Gastrocnemius medialis (tissue), 4 donors: ENCODE measurements at regions not wholly inside any gene's neighbourhood (a gene's known extent, or its start where the extent isn't known, plus 50 kb on each side); places are given as distances from the start of the nearest gene placed in this dataset.

Source experiments
- ATAC-seq, 2 donors: fragments of 150-250 bp; one replicate each; pipeline ENCODE4 v1.9.1; 2016
- DNase-seq, 2 donors: peaks; one replicate each; pipeline ENCODE4 v3.0.0-alpha.2; 2019
- H3K27ac ChIP-seq, 4 donors: fragments of 200-600 bp; sonication (generic); 1 replicate in 1 of 4; 2 replicates in 3 of 4; pipeline ENCODE4 v1.5.1; 2016 to 2018; ENCODE audit warnings: mild to moderate bottlenecking in 2 of 4, moderate library complexity in 1 of 4
- H3K27me3 ChIP-seq, 3 donors: fragments of 200-600 bp; sonication (generic) in 2 of 3; 1 replicate in 1 of 3; 2 replicates in 2 of 3; pipeline versions ENCODE4 v1.5.1 to v1.6.0; 2016 to 2019; ENCODE audit warnings: mild to moderate bottlenecking in 1 of 3, moderate library complexity in 1 of 3
- H3K36me3 ChIP-seq, 2 donors: fragments of 200-600 bp; sonication (generic) in 1 of 2; one replicate each; pipeline ENCODE4 v1.5.1; 2017 to 2018
- H3K4me1 ChIP-seq, 2 donors: fragments of 200-600 bp; sonication (generic) in 1 of 2; one replicate each; pipeline ENCODE4 v1.5.1; 2016 to 2017; ENCODE audit warnings: mild to moderate bottlenecking in 2 of 2
- H3K4me3 ChIP-seq, 4 donors: fragments of 200-600 bp; sonication (generic) in 3 of 4; 1 replicate in 1 of 4; 2 replicates in 3 of 4; pipeline ENCODE4 v1.5.1; 2016 to 2019; ENCODE audit warnings: mild to moderate bottlenecking in 2 of 4
- H3K9me3 ChIP-seq, 3 donors: fragments of 200-600 bp; sonication (generic) in 2 of 3; 1 replicate in 1 of 3; 2 replicates in 2 of 3; pipeline ENCODE4 v1.5.1; 2016 to 2019
- POLR2A ChIP-seq, 2 donors: fragments of 450-650 bp; IDR thresholded peaks; one replicate each; pipeline ENCODE4 v1.6.1; 2017; ENCODE audit warnings: antibody characterized with exemption in 2 of 2, mild to moderate bottlenecking in 2 of 2, moderate library complexity in 2 of 2
- in situ Hi-C, 4 donors: fragments of 200-750 bp; cut with MboI; loops; one replicate each; pipeline versions ENCODE4 v1.15.0 to v1.8.0; 2017; ENCODE audit warnings: low sequenced_read_pairs in 4 of 4
- intact Hi-C: fragments of 100-400 bp; cut with DNase I; formaldehyde crosslinking; loops from one replicate; pipeline ENCODE4 v1.15.1; 2023; ENCODE audit warnings: low total_unique reads
- TF ChIP-seq, protein P1 (sequence below), 5 experiments: fragments of 450-650 bp in 3 of 5; fragments of 200-600 bp in 2 of 5; sonication (generic) in 2 of 5; IDR thresholded peaks in 4 of 5; conservative IDR thresholded peaks in 1 of 5; 1 replicate in 4 of 5; 2 replicates in 1 of 5; pipeline ENCODE4 v1.5.1; 2016 to 2019; ENCODE audit warnings: antibody characterized with exemption in 5 of 5, mild to moderate bottlenecking in 3 of 5, moderate library complexity in 3 of 5

DNA sequence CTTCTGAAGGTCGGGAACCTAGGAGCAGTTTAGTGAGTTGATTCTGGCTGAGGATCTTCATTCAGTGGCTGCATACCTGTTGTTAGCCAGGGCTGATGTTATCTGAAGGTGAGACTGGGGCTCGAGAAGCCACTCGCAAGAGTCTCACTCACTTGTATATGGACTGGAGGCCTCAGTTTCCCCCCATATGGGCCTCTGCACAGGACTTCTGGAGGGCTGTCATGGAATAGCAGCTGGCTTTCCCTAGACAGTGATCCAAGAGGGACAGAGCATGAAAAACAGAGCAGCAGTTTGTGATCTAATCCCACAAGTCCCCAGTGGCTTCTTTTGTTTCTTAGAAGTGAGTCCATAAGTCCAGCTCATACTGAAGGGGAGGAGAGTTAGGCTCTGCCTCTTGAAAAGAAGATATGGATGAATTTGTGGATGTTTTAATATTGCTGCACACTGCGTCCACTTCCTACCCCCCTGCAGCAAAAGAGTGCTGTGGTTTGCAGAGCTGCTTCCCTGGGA lies 623.4 kb downstream of the CDH26 start:
- no peaks in the 10 kb centered on the region for H3K27me3 ChIP-seq
- H3K4me3 ChIP-seq = no peak overlapping the region
- H3K27ac ChIP-seq = no peak overlapping the region
- DNase-seq (no peak), ATAC-seq (no peak)
- no peaks in the 10 kb centered on the region for H3K9me3 ChIP-seq
- intact Hi-C loops (no loop called here), in situ Hi-C loops (no loop called here)
- H3K36me3 ChIP-seq = no peaks in the 10 kb centered on the region
- TF ChIP-seq, protein P1, sequence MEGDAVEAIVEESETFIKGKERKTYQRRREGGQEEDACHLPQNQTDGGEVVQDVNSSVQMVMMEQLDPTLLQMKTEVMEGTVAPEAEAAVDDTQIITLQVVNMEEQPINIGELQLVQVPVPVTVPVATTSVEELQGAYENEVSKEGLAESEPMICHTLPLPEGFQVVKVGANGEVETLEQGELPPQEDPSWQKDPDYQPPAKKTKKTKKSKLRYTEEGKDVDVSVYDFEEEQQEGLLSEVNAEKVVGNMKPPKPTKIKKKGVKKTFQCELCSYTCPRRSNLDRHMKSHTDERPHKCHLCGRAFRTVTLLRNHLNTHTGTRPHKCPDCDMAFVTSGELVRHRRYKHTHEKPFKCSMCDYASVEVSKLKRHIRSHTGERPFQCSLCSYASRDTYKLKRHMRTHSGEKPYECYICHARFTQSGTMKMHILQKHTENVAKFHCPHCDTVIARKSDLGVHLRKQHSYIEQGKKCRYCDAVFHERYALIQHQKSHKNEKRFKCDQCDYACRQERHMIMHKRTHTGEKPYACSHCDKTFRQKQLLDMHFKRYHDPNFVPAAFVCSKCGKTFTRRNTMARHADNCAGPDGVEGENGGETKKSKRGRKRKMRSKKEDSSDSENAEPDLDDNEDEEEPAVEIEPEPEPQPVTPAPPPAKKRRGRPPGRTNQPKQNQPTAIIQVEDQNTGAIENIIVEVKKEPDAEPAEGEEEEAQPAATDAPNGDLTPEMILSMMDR (IDR thresholded peaks at IDR 0.05 in 4 of 5, conservative IDR thresholded peaks at IDR 0.05 in 1 of 5) = no peak
- no peak for TF ChIP-seq POLR2A (IDR thresholded peaks at IDR 0.05)
- H3K4me1 ChIP-seq = no peaks in the 10 kb centered on the region

DNA sequence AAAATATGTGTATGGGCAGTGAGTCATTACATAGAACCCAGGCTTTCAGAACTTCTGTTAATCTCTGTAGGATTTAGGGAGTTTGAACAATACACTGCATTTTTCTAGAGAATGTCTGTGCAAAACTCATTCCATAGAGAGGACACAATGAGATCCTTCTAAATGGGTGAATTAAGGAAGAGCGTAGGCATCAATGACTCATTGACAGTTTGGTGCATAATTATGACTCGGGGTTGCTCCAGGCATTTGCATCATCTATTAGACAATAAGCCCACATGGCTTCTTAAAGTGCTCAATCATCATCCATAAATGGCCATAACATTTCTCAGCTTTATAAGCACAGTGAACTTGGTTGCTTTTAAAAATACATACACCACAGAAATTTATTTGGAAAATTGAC lies 625.5 kb downstream of the CDH26 start:
- no peak overlapping the region for H3K27ac ChIP-seq
- in situ Hi-C loops = no loop called here
- TF ChIP-seq POLR2A (IDR thresholded peaks at IDR 0.05) = no peak
- TF ChIP-seq, protein P1 (IDR thresholded peaks at IDR 0.05 in 4 of 5, conservative IDR thresholded peaks at IDR 0.05 in 1 of 5) = no peak
- H3K4me3 ChIP-seq = no peak overlapping the region
- DNase-seq (no peak), ATAC-seq (no peak)
- no peaks in the 10 kb centered on the region for H3K36me3 ChIP-seq
- H3K9me3 ChIP-seq = no peaks in the 10 kb centered on the region
- no peaks in the 10 kb centered on the region for H3K27me3 ChIP-seq
- no peaks in the 10 kb centered on the region for H3K4me1 ChIP-seq
- intact Hi-C loops = no loop called here

DNA sequence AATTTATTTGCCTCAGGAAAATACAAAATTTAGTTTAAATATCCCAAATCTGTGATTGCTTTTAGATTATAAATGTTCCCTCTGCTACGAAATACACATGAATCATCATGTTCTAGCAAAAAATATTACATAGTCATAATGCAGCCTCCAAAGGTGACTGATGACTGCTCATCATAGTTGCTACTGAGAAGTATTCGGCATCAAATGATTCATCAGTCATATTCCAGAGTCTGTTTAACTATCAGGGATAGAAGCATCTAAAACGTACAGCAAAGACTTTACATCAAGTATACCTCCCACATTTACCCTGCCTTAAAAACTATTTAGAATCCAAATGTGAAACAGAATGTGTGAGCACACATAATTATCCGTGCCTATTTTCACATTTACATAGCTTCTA lies 626.0 kb downstream of the CDH26 start:
- TF ChIP-seq, protein P1 (IDR thresholded peaks at IDR 0.05 in 4 of 5, conservative IDR thresholded peaks at IDR 0.05 in 1 of 5) = no peak
- TF ChIP-seq POLR2A (IDR thresholded peaks at IDR 0.05) = no peak
- in situ Hi-C loops = no loop called here
- Histone ChIP-seq H3K27me3 (no peaks in the 10 kb centered on the region), H3K27ac (no peak overlapping the region), H3K36me3 (no peaks in the 10 kb centered on the region), H3K4me1 (no peaks in the 10 kb centered on the region), H3K9me3 (no peaks in the 10 kb centered on the region), H3K4me3 (no peak overlapping the region)
- DNase-seq (no peak), ATAC-seq (no peak)
- intact Hi-C loops = no loop called here

- intact Hi-C loops (no loop called here), in situ Hi-C loops (no loop called here)
- Histone ChIP-seq H3K9me3 (no peaks in the 10 kb centered on the region), H3K27ac (no peak overlapping the region), H3K4me3 (no peak overlapping the region), H3K27me3 (no peaks in the 10 kb centered on the region), H3K4me1 (no peaks in the 10 kb centered on the region), H3K36me3 (no peaks in the 10 kb centered on the region)
- ATAC-seq (no peak), DNase-seq (no peak)
- TF ChIP-seq POLR2A (IDR thresholded peaks at IDR 0.05) = no peak
- TF ChIP-seq, protein P1 (IDR thresholded peaks at IDR 0.05 in 4 of 5, conservative IDR thresholded peaks at IDR 0.05 in 1 of 5) = no peak
These were observed 627.4 kb downstream of the CDH26 start for GRCh38 chr20:60585651-60586050.
